GM10248 (cell line): ENCODE measurements at regions not wholly inside any gene's neighbourhood (a gene's known extent, or its start where the extent isn't known, plus 50 kb on each side); places are given as distances from the start of the nearest gene placed in this dataset.

ENCODE experiments used
- CTCF ChIA-PET: fragments of 300-600 bp; sonication (Branson Sonifier 250); formaldehyde crosslinking; extraction: SDS; loops from one replicate; lab custom pipeline; 2021; ENCODE audit warnings: antibody characterized with exemption; lab: Yijun Ruan, JAX
- POLR2A ChIA-PET: fragments of 350-650 bp; sonication (Branson Sonifier 250); formaldehyde crosslinking; extraction: SDS; loops from one replicate; lab custom pipeline; 2020; ENCODE audit warnings: antibody characterized with exemption; lab: Yijun Ruan, JAX
- DNase-seq: peaks from one replicate; pipeline ENCODE4 v3.0.0; 2012; ENCODE audit errors: extremely low spot score
- CTCF ChIP-seq: IDR thresholded peaks from 2 replicates; pipeline ENCODE4 v1.5.1; 2012; ENCODE audit warnings: mild to moderate bottlenecking, low read depth; ENCODE audit errors: extremely low read depth, missing control alignments, control extremely low read depth

- DNase-seq: no peak
- POLR2A ChIA-PET: no interaction called here
- no peak for TF ChIP-seq CTCF
- CTCF ChIA-PET: no interaction called here
Measured at GRCh38 chr1:65509912-65510680, 89.6 kb downstream of the LEPR start.

GRCh38 chr1:65510961-65511360, 90.5 kb downstream of the LEPR start:
- POLR2A ChIA-PET: no interaction called here
- CTCF ChIA-PET: interaction anchor here (0.6 kb wide), 1 partner anchor 30 kb away, joined by 3 read pairs; no protein-coding TSS in a partner anchor
- DNase-seq: no peak
- no peak for TF ChIP-seq CTCF

- TF ChIP-seq CTCF: no peak
- POLR2A ChIA-PET: no interaction called here
- no peak for DNase-seq
- CTCF ChIA-PET: no interaction called here
Measured at GRCh38 chr1:65512383-65512782, 91.9 kb downstream of the LEPR start.

GRCh38 chr1:65512967-65513780, 92.7 kb downstream of the LEPR start:
- no peak for DNase-seq
- ChIA-PET POLR2A (no interaction called here), CTCF (no interaction called here)
- no peak for TF ChIP-seq CTCF

- DNase-seq: no peak
- no peak for TF ChIP-seq CTCF
- ChIA-PET CTCF (no interaction called here), POLR2A (no interaction called here)
Measured at GRCh38 chr1:65514041-65514440, 93.6 kb downstream of the LEPR start.

- DNase-seq: no peak
- TF ChIP-seq CTCF: no peak
- ChIA-PET CTCF (no interaction called here), POLR2A (no interaction called here)
Measured at GRCh38 chr1:65524931-65525265, 104.4 kb downstream of the LEPR start.
